Fibroblast of skin of right biceps (primary cell): ENCODE measurements at regions not wholly inside any gene's neighbourhood (a gene's known extent, or its start where the extent isn't known, plus 50 kb on each side); places are given as distances from the start of the nearest gene placed in this dataset.
"Not testable (repeated sequence)": the region's sequence is repeated elsewhere in the genome, so short reads cannot be mapped to it uniquely, and the experiment has no call there.

Experiments used
- DNase-seq: peaks from one replicate; pipeline ENCODE4 v3.0.0-alpha.2; 2013

- DNase-seq: no peak
Measured at GRCh38 chr18:47669815-47670214, 260.6 kb downstream of the SMAD2 start.

DNA sequence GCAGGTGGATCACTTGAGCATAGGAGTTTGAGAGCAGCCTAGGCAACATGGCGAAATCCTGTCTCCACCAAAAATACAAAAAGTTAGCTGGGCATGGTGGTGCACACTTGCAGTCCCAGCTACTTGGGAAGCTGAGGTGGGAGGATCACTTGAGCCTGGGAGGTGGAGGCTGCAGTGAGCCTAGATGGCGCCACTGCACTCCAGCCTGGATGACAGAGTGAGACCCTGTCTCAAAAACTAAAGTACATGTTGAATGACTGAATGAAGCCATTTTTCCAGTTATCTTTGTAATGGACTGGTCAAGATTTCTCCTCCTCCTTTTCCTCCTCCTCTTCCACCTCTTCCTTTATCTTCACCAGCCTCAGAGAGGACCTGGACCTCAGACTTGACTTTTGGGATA is 272.0 kb downstream of the SMAD2 start:
- no peak for DNase-seq

DNA sequence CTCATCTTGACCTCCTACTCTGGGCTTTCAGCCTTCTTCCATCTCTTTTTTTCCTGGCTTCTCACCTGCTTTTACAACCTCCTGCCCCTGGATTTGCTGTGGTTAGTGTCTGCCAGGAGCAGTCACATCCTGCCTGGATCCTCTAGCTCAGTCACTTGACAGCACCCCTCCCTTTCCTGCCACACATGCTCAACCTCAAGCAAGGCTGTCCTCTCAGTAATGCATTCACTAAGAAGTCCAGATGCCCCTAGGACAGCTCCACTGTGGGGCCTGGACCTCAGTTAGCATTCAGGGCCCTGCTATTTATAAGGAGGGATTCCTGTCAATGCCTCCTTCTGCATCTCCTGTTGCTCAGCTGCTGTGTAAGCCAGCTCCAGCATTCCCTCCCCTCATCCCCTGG is 275.5 kb downstream of the SMAD2 start:
- no peak for DNase-seq

DNA sequence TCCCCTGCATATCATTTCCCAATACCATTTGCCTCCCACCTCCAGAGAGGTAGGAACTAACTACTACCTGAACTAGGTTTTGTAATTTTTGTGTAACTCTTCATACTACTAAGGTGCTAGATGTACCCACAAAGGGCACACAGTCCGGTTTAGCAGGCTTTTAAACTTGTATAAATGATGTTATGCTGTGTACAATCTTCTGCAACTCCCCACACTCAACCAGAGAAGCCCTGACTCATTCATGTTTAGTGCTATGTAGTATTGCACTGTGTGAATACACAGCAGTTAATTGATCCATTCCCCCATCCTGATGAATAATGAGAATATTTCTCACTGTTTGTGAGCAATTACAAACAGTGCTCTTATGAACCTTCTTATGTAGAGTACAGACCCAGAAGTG is 285.6 kb downstream of the SMAD2 start:
- DNase-seq: no peak

GRCh38 chr18:47637551-47637950 is 292.9 kb downstream of the SMAD2 start:
- DNase-seq: not testable (repeated sequence)

- DNase-seq: no peak
Measured at GRCh38 chr18:47635416-47635815, 295.0 kb downstream of the SMAD2 start.

GRCh38 chr18:47632970-47633635 is 297.4 kb downstream of the SMAD2 start:
- no peak for DNase-seq

DNA sequence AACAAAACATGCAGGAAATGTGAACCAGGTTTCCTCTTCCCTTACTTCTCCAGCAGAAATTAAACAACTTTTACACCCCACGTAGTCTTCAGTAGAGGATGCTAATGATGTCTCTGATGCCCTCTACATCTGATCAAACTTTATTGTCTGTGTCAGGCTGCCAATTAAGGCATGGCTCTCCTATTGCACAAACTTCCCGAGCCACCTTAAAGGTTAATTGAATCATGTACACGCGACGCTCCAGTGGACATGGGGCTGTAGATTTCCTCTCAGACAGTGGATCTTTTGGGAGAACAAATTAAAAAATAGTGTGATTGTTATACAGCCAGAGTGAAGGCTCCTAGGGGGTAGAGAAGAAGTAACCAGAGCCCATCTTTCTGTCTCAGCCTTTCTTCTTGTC is 301.6 kb downstream of the SMAD2 start:
- no peak for DNase-seq

- DNase-seq: no peak
Measured at GRCh38 chr18:47628240-47628781, 302.1 kb downstream of the SMAD2 start.

DNA sequence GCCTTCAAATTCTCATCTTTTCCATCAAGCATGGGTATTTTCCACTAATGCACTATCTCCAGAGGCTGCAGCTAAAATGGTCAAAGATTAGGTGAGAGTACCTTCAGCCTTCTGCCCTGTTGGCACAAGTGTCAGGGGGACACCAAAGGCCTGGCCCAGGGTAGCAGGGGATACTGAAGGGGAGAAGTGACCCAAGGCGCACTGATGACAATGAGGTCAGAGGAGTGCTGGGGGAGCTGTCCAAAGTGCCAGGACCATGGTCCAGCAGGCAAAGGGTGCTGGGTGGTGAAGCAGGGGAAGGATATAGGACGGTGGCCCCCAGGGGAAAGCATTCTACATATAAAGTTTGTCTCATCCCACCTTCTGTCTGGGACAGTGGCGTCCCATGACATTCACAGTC is 303.4 kb downstream of the SMAD2 start:
- no peak for DNase-seq

DNA sequence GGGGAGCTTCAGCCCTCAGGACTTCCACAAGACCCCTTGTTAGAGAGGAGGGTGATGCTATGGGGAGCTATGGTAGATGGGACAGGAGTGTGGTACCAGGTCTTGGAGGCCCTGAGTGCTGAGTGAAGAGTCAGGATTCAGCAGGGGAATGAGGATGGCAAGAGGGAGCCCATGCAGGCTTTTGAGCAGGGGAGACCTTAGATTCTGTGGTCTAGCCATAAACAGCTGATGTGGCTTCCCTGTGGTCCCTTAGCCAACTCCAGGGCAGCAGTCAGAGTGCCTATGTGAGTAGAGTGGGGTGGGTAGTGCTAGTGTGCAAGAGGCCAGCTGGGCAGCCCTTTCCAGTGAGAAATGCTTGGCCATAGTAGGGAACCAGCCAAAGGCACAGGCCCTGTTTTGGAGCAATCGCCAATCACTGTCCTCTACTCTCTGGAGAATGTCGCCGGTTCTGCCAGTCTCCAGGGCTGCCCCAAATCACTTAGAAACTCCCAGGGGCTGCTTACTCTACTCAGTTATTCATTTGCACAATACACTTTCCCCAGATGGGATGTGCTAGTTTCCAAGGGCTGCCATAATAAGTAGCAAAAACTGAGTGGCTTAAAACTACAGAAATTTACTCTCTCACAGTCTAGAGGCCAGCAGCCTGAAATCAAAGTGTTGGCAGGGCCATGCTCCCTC is 310.5 kb downstream of the SMAD2 start:
- DNase-seq: no peak

GRCh38 chr18:47618758-47619157 is 311.7 kb downstream of the SMAD2 start:
- DNase-seq: no peak

- DNase-seq: no peak
Measured at GRCh38 chr18:47615043-47615442, 315.4 kb downstream of the SMAD2 start.

DNA sequence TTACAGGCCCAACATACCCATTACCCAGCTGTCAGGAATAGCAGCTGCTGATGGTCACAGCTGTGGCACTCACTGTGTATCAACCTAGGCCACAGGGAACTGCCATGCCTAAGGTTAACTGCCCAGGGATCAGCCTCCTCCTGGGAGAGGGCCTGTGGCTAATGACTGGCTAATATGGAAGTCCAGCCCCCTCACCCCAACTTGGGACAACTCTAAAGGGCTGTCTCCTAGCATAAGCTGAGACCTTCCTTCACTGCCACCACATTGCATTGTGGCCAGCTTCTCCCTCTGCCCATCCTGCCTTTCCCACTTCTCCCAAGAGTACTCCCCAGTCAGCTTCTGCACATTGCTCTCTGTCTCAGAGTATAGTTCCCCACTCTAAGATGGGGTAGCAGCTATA is 316.5 kb downstream of the SMAD2 start:
- no peak for DNase-seq

GRCh38 chr18:47611649-47612048 is 318.8 kb downstream of the SMAD2 start:
- no peak for DNase-seq

GRCh38 chr18:47606526-47606925 is 323.9 kb downstream of the SMAD2 start:
- DNase-seq: no peak

GRCh38 chr18:47605093-47605492 is 325.4 kb downstream of the SMAD2 start:
- no peak for DNase-seq

DNA sequence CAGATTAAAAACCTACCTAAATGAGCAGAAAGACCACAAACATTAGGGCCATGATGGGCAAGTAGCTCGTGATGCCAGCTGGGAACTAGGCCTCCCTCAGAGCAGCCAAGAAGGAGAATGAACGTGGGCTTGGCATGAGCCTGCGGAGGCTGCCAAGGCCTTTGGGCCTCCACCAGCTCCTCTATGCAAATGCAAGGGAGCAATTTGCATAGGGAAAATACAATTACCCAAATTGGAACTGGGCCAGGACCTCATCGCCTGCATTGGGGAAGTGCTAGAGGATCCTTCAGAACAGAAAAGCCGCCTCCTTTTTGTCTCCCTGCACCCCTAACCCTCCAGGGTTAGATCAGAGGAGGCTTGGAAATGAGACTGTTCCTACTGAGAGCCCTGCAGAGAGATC is 326.4 kb downstream of the SMAD2 start:
- DNase-seq: no peak

- no peak for DNase-seq
Measured at GRCh38 chr18:47603158-47603557, 327.3 kb downstream of the SMAD2 start.

DNA sequence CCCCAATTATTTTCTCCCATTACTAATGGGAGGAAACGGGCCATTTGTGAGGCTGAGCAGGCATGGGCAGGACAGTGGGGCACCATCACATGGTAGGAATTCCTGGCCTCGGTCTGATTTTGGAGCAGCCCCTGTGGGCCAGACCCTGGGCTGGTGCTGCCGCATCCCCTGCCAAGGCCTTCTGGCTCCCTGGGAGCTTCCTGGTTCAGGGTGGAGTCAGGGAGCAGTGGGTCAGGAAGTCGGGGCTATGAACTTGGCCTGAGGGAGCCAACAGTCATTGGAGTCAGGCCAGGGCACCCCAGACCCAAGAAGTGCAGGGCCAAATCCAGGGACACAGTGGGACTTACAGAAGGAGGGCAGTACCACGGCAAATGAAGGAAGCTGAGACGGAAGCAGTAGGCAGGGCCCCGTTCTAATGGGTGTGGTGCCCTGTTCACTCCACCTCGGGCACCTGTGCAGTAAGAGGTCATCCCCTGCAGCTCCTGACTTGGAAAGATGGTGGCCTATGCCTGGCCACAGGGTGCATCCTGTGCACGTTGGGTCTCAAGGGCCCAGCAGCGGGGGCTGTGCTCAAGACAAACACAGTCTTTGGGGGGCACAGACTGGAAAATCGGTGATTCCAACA is 328.1 kb downstream of the SMAD2 start:
- DNase-seq: no peak

DNA sequence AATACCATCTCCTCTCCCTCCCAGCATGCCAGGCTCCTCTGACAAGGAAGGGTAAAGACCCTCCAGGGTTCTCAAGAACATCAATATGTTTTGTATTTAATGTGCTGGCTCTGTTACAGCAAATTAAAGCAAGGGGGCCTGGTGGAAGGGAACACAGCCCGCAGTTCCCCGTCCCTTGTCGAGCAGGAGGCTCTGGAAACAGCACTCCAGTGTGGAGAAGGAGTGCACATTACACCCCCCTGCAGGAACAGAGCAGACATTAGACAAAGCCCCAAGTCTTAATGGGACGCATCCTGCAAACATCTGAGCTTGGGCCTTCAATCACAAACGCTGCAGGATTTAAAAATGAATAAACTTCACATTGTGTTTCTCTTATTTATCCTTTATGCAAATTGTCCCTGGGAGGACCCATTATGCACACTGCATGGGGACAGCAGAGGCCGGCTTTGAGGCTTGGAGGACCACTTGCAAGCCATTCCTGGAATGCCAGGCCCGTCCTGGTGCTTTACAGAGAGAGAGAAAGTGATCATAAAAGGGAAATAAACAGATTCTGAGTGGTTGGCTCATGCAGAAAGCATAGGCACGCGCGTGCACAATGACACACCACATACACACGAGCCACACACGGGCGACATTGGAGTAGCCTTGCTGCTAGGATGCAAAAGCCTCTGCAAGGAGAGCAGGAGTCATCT is 328.7 kb downstream of the SMAD2 start:
- no peak for DNase-seq

DNA sequence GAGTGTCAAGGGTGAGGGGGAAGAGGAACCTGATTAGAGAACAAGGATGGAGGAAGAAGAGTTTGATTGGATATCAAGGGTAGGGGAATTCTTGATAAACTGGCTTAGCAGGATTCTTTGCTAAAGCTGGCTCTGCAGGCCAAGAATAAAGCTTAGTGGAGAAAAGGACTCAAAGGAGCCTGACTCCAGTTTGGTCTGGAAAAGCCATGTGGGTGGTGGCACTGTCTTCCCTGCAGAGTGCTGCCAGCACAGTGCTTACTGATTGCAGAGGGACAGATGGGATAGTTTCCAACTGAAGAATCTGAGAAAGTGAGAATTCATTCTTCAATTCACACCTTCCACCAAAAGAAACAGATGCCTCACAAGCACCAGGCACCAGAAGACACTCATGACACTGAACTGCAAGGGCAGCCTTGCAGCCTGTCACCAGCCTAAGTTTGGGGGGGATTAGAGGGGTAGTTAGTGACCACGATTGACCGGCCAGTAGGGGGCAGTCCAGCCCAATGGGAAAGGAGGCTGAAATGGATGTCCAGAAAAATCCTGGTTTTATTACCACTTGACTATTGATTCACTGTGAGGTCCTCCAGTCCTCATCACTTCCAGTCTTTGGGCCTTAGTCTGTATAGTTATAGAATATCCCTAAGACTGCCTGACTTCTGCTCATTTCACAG is 334.5 kb downstream of the SMAD2 start:
- no peak for DNase-seq

DNA sequence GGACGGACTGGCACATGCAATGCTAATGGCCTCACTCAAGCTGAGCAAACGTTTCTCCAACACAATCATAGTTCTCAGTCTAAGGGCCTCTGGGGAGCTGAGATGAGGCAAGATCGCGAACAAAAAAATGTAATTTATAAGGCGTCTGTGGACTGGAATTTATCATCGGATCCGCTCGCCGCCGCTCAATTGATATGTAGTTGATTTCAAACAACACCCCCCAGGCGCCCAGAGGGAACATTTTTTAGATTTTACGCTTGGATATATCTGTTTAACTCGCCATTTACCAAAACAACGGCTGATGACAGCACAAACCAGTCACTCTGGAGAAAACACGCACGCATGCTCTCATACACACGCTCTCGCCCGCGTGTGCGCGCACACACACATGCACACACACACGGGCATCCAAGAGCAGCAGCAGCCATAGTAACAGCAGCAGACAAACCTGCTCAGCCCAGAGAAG is 335.8 kb downstream of the SMAD2 start:
- DNase-seq: no peak
